ENCODE measurements at regions not wholly inside any gene's neighbourhood (a gene's known extent, or its start where the extent isn't known, plus 50 kb on each side); places are given as distances from the start of the nearest gene placed in this dataset.
A peak's percentile ranks its signal among the peaks of the same experiment; 100 is the strongest.
"Not testable (repeated sequence)": the region's sequence is repeated elsewhere in the genome, so short reads cannot be mapped to it uniquely, and the experiment has no call there.

DNA sequence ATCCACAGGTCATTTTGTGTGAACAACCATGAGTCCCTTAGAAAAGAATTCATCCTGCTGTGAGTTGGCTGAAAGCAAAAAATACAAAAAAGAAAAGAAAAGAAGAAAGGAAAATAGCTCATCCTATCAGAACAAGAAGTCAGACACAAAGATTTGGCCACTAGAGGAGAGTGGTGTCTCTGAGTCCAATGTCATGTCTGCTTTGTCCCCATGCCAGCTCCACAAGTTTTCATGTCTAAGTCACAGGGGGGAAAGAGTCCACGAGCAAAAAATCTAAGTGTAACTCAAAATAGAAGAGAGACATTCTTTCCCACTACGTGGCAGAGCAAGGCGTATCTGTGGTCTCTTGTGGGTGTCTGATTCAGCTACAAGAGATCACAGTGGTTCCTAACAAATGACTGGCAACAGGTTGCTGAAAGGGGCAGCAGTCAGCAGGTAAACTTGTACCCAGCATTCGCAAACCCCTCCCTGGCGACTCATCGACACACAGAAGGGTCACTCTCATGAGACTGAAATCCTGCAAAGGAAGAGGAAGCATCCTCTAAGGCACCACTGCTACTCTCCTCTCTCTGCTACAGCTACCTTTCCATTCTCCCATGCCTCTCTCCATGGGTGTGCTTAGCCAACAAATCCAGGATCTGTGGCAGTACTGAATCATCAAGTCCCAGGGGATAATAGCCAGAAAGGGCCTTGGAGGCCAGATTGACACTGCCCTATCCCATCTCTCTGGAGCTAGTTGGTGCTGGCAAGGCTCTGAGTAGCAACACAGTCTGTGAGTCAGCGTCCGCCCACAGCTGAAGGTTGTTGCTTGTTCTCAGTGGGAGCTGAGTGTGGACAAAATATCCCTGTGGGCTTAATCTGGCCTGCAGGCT is 123.0 kb upstream of the SLC39A10 start:
- Mint-ChIP-seq H3K36me3 (ENCODE audit: low read depth) (no peaks in the 10 kb centered on the region), H3K27ac (no peak overlapping the region), H3K4me1 (peaks cover 34% of the 10 kb centered on the region), H3K9me3 (peaks cover 4% of the 10 kb centered on the region), H3K27me3 (ENCODE audit: low read depth, poor library complexity) (peaks cover 3% of the 10 kb centered on the region), H3K4me3 (no peak overlapping the region)
- DNase-seq: no peak
- TF ChIP-seq, protein P1, sequence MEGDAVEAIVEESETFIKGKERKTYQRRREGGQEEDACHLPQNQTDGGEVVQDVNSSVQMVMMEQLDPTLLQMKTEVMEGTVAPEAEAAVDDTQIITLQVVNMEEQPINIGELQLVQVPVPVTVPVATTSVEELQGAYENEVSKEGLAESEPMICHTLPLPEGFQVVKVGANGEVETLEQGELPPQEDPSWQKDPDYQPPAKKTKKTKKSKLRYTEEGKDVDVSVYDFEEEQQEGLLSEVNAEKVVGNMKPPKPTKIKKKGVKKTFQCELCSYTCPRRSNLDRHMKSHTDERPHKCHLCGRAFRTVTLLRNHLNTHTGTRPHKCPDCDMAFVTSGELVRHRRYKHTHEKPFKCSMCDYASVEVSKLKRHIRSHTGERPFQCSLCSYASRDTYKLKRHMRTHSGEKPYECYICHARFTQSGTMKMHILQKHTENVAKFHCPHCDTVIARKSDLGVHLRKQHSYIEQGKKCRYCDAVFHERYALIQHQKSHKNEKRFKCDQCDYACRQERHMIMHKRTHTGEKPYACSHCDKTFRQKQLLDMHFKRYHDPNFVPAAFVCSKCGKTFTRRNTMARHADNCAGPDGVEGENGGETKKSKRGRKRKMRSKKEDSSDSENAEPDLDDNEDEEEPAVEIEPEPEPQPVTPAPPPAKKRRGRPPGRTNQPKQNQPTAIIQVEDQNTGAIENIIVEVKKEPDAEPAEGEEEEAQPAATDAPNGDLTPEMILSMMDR (IDR thresholded peaks at IDR 0.05): no peak

DNA sequence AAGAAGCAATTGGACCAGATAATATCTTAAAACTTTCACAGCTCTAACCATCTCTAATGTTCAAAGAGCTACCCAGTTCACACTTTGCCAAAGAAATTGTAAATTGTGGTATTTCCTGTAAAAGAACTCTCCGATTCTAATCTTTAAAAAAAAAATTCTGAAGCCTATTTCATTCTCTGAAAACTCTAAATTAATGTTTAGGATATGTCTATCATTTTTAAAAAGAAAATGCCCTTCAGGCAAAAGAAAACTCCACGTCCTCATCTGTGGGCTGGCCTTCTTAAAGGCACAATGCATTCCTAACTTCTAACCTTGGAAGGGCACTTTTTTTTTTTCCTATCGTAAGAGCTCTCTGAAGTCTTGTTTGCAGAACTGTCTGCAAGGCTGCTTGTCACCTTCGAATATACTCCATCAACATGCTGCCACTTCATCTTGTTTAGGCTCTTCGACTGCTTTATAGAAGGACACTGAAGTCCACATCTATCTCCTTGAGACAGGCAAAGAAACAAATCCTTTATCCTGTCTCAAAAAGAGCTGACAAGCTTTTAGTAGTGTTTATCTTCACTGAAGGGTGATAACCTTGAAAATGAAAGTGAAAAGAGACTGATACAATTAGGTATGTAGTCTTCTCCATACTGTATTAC is 124.3 kb upstream of the SLC39A10 start:
- peak overlapping the region; percentile 33 for H3K27ac Mint-ChIP-seq
- H3K36me3 Mint-ChIP-seq (ENCODE audit: low read depth): no peaks in the 10 kb centered on the region
- no peak overlapping the region for H3K4me3 Mint-ChIP-seq
- no peak for DNase-seq
- H3K27me3 Mint-ChIP-seq (ENCODE audit: low read depth, poor library complexity): no peaks in the 10 kb centered on the region
- peaks cover 4% of the 10 kb centered on the region for H3K9me3 Mint-ChIP-seq
- TF ChIP-seq, protein P1 (IDR thresholded peaks at IDR 0.05): no peak
- H3K4me1 Mint-ChIP-seq: peaks cover 34% of the 10 kb centered on the region

DNA sequence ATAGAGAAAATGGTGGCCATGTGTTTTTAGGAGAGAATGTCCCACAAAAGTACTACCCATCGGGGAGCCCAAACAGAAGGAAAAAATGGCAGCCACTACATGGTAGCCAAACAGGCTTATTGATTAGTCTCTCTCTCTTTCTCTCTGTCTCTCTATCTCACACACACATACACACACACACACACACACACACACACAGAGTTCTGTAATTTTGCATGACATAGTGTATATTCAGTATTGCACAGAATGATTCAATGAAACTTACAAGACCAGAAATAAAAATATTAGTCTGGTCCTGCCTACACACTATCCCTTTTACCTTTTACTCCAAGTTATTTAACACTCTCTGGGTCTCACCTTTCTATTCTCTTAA is 124.8 kb upstream of the SLC39A10 start:
- TF ChIP-seq, protein P1 (IDR thresholded peaks at IDR 0.05): no peak
- no peak for DNase-seq
- H3K9me3 Mint-ChIP-seq: peaks cover 4% of the 10 kb centered on the region
- no peak overlapping the region for H3K27ac Mint-ChIP-seq
- H3K27me3 Mint-ChIP-seq (ENCODE audit: low read depth, poor library complexity): no peaks in the 10 kb centered on the region
- no peak overlapping the region for H3K4me3 Mint-ChIP-seq
- H3K4me1 Mint-ChIP-seq: peaks cover 30% of the 10 kb centered on the region
- H3K36me3 Mint-ChIP-seq (ENCODE audit: low read depth): no peaks in the 10 kb centered on the region

GRCh38 chr2:195531754-195532153 is 125.3 kb upstream of the SLC39A10 start:
- no peaks in the 10 kb centered on the region for H3K36me3 Mint-ChIP-seq (ENCODE audit: low read depth)
- H3K27me3 Mint-ChIP-seq (ENCODE audit: low read depth, poor library complexity): no peaks in the 10 kb centered on the region
- TF ChIP-seq, protein P1 (IDR thresholded peaks at IDR 0.05): no peak
- H3K4me3 Mint-ChIP-seq: no peak overlapping the region
- H3K9me3 Mint-ChIP-seq: peaks cover 4% of the 10 kb centered on the region
- DNase-seq: no peak
- peaks cover 25% of the 10 kb centered on the region for H3K4me1 Mint-ChIP-seq
- H3K27ac Mint-ChIP-seq: no peak overlapping the region

- H3K4me1 Mint-ChIP-seq; H3K27me3 Mint-ChIP-seq (ENCODE audit: low read depth, poor library complexity); DNase-seq; H3K36me3 Mint-ChIP-seq (ENCODE audit: low read depth); H3K4me3 Mint-ChIP-seq; H3K27ac Mint-ChIP-seq: not testable (repeated sequence)
- peaks cover 23% of the 10 kb centered on the region for H3K9me3 Mint-ChIP-seq
Measured at GRCh38 chr2:195523242-195523641, 133.8 kb upstream of the SLC39A10 start.

GRCh38 chr2:195521589-195521988 is 135.4 kb upstream of the SLC39A10 start:
- Mint-ChIP-seq H3K4me1 (no peaks in the 10 kb centered on the region), H3K36me3 (ENCODE audit: low read depth) (no peaks in the 10 kb centered on the region), H3K9me3 (peaks cover 23% of the 10 kb centered on the region), H3K27ac (no peak overlapping the region), H3K4me3 (no peak overlapping the region), H3K27me3 (ENCODE audit: low read depth, poor library complexity) (no peaks in the 10 kb centered on the region)
- no peak for DNase-seq
- TF ChIP-seq, protein P1 (IDR thresholded peaks at IDR 0.05): no peak
